ENCODE measurements at regions not wholly inside any gene's neighbourhood (a gene's known extent, or its start where the extent isn't known, plus 50 kb on each side); places are given as distances from the start of the nearest gene placed in this dataset.

DNA sequence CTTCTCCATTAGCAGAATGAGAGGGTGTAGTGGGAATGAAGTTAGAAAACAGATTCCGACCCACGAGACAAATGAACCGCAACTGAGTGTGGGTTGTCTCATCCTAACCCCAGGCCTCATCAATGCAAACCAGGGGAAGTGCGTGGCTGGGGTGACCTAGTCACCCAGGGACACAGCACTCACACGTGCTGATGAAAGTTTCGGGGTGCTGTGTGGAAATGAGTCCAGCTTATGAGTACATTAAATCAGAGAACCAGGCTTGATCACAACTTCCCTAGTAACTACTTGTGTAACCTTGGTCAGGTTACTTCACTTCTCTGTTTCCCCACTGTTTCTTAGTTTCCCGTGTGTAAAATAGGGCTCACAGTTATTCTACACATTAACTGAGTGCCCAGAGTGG lies 95.4 kb upstream of the CDKN3 start:
- no peak overlapping the region for H3K4me3 ChIP-seq (ENCODE audit: low read depth, low read length)
- DNase-seq (ENCODE audit: low read depth) = no peak
- TF ChIP-seq, protein P1, sequence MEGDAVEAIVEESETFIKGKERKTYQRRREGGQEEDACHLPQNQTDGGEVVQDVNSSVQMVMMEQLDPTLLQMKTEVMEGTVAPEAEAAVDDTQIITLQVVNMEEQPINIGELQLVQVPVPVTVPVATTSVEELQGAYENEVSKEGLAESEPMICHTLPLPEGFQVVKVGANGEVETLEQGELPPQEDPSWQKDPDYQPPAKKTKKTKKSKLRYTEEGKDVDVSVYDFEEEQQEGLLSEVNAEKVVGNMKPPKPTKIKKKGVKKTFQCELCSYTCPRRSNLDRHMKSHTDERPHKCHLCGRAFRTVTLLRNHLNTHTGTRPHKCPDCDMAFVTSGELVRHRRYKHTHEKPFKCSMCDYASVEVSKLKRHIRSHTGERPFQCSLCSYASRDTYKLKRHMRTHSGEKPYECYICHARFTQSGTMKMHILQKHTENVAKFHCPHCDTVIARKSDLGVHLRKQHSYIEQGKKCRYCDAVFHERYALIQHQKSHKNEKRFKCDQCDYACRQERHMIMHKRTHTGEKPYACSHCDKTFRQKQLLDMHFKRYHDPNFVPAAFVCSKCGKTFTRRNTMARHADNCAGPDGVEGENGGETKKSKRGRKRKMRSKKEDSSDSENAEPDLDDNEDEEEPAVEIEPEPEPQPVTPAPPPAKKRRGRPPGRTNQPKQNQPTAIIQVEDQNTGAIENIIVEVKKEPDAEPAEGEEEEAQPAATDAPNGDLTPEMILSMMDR (IDR thresholded peaks at IDR 0.05; ENCODE audit: control insufficient read depth, extremely low read depth, insufficient read depth) = no peak

GRCh38 chr14:54306806-54307205 lies 90.0 kb upstream of the CDKN3 start:
- no peak for DNase-seq (ENCODE audit: low read depth)
- H3K4me3 ChIP-seq (ENCODE audit: low read depth, low read length) = no peak overlapping the region
- TF ChIP-seq, protein P1 (IDR thresholded peaks at IDR 0.05; ENCODE audit: control insufficient read depth, extremely low read depth, insufficient read depth) = no peak

DNA sequence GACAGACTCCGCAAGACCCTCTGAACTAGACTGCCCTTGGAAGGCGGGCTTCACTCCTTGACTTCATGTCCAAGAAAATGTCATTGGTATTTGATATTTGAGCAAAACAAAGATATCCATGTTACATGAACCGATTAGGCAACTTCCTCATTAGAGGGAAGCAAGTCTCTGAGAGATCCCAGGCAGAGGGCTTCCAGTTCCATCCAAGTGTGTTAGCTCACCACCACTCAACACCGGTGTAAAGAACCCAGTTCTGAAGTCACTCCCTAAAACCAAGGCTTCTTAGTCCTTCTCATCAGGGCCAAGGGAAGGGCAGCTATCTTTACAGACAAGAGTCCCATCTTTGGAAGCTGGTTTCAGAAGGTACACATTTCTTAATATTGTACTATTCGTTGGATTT lies 87.2 kb upstream of the CDKN3 start:
- TF ChIP-seq, protein P1 (IDR thresholded peaks at IDR 0.05; ENCODE audit: control insufficient read depth, extremely low read depth, insufficient read depth) = no peak
- H3K4me3 ChIP-seq (ENCODE audit: low read depth, low read length) = no peak overlapping the region
- no peak for DNase-seq (ENCODE audit: low read depth)

GRCh38 chr14:54310151-54310850 lies 86.5 kb upstream of the CDKN3 start:
- no peak overlapping the region for H3K4me3 ChIP-seq (ENCODE audit: low read depth, low read length)
- no peak for DNase-seq (ENCODE audit: low read depth)
- TF ChIP-seq, protein P1 (IDR thresholded peaks at IDR 0.05; ENCODE audit: control insufficient read depth, extremely low read depth, insufficient read depth) = no peak

DNA sequence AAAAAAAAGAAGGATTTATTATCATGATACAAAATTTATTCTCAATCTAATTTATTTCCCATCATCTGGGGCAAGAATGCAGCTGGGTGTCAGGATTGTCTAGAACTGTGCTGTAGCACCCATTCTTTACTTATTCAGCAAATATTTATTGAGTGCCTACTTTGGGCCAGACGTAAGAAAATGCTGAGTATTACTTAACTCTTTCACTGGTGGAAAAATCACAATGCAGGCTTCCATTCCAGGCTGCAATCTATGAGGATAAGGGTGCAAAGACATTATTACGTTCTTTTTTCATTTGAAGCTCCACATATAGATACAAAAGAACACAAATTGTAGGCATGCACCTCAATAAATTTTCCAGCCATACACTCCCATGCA lies 86.0 kb upstream of the CDKN3 start:
- TF ChIP-seq, protein P1 (IDR thresholded peaks at IDR 0.05; ENCODE audit: control insufficient read depth, extremely low read depth, insufficient read depth) = no peak
- H3K4me3 ChIP-seq (ENCODE audit: low read depth, low read length) = no peak overlapping the region

DNA sequence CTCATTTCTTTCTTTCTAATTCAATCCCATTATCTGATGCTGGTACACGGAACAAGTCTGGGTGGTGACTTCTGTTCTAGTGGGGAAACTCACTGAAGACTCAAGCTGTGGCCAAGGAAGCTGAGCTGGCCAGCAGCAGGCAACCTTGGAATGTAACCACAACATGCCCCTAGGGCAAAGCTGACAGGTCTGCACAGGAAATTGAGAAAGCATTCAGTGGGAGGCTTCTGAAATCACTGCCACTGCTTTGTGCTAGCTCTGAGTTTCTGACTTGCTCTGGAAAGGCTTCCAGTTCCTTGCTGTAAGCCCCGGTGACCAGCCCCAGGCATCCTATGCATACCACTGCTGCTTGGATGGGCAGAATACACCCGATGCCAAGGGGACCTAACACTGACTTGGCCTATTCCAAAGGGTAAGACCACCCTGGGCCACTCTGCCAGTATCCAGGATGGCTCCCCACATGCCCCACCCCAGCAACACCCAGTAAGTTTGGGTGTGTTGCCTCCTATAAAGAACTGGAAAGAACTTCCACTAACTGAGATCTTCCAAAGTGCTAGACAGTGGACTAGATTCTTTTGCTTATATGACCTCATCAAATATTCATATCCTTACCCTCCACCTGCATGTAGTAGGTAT lies 84.5 kb upstream of the CDKN3 start:
- TF ChIP-seq, protein P1 (IDR thresholded peaks at IDR 0.05; ENCODE audit: control insufficient read depth, extremely low read depth, insufficient read depth) = no peak
- no peak overlapping the region for H3K4me3 ChIP-seq (ENCODE audit: low read depth, low read length)
- DNase-seq (ENCODE audit: low read depth) = no peak

More for the DNA sequence above, 86.0 kb upstream of the CDKN3 start:
- DNase-seq (ENCODE audit: low read depth) = no peak
